IPS-18c (cell line): ENCODE measurements at regions not wholly inside any gene's neighbourhood (a gene's known extent, or its start where the extent isn't known, plus 50 kb on each side); places are given as distances from the start of the nearest gene placed in this dataset.
"Not testable (repeated sequence)": the region's sequence is repeated elsewhere in the genome, so short reads cannot be mapped to it uniquely, and the experiment has no call there.

Experiments used
- H3K4me3 ChIP-seq: 2 replicates; pipeline ENCODE4 v1.7.0; 2013; ENCODE audit warnings: low read depth, mild to moderate bottlenecking, low read length, moderate library complexity; ENCODE audit not compliant: insufficient read depth
- H3K9me3 ChIP-seq: one replicate; pipeline ENCODE4 v1.6.1; 2013; ENCODE audit warnings: mild to moderate bottlenecking, low read length, moderate library complexity; ENCODE audit not compliant: control insufficient read depth, insufficient read depth

GRCh38 chr21:9768376-9769130, 752.8 kb upstream of the TPTE start:
- H3K4me3 ChIP-seq, result not testable (repeated sequence)
- peaks cover 58% of the 10 kb centered on the region for H3K9me3 ChIP-seq

GRCh38 chr21:9769131-9769498, 752.3 kb upstream of the TPTE start:
- not testable (repeated sequence) for H3K4me3 ChIP-seq
- H3K9me3 ChIP-seq, result peaks cover 54% of the 10 kb centered on the region

GRCh38 chr21:9769718-9770690, 751.4 kb upstream of the TPTE start:
- H3K9me3 ChIP-seq, result peaks cover 54% of the 10 kb centered on the region
- H3K4me3 ChIP-seq, result not testable (repeated sequence)

GRCh38 chr21:9771466-9772347, 749.7 kb upstream of the TPTE start:
- H3K4me3 ChIP-seq, result not testable (repeated sequence)
- peaks cover 60% of the 10 kb centered on the region for H3K9me3 ChIP-seq

- Histone ChIP-seq H3K4me3 (no peak overlapping the region), H3K9me3 (peaks cover 56% of the 10 kb centered on the region)
These were observed 749.1 kb upstream of the TPTE start for GRCh38 chr21:9772348-9772672.

GRCh38 chr21:9772877-9773420, 748.4 kb upstream of the TPTE start:
- H3K4me3 ChIP-seq, result not testable (repeated sequence)
- peaks cover 53% of the 10 kb centered on the region for H3K9me3 ChIP-seq

GRCh38 chr21:9774347-9774746, 747.0 kb upstream of the TPTE start:
- H3K4me3 ChIP-seq, result no peak overlapping the region
- peaks cover 47% of the 10 kb centered on the region for H3K9me3 ChIP-seq

- not testable (repeated sequence) for H3K4me3 ChIP-seq
- H3K9me3 ChIP-seq, result peaks cover 43% of the 10 kb centered on the region
These were observed 746.3 kb upstream of the TPTE start for GRCh38 chr21:9774901-9775593.

GRCh38 chr21:9775877-9776276, 745.5 kb upstream of the TPTE start:
- not testable (repeated sequence) for H3K4me3 ChIP-seq
- peaks cover 48% of the 10 kb centered on the region for H3K9me3 ChIP-seq

GRCh38 chr21:9776286-9777020, 744.9 kb upstream of the TPTE start:
- H3K9me3 ChIP-seq, result peaks cover 46% of the 10 kb centered on the region

GRCh38 chr21:9778541-9778940, 742.8 kb upstream of the TPTE start:
- H3K9me3 ChIP-seq, result peaks cover 33% of the 10 kb centered on the region
- H3K4me3 ChIP-seq, result not testable (repeated sequence)

More at GRCh38 chr21:9776286-9777020, 744.9 kb upstream of the TPTE start:
- not testable (repeated sequence) for H3K4me3 ChIP-seq

GRCh38 chr21:9780441-9780937, 740.9 kb upstream of the TPTE start:
- Histone ChIP-seq H3K4me3 (no peak overlapping the region), H3K9me3 (peaks cover 29% of the 10 kb centered on the region)

GRCh38 chr21:9783587-9783986, 737.8 kb upstream of the TPTE start:
- Histone ChIP-seq H3K9me3 (peaks cover 28% of the 10 kb centered on the region), H3K4me3 (peak overlapping the region; percentile 20; the same call in 1 of the 2 replicates)

- H3K4me3 ChIP-seq, result not testable (repeated sequence)
- peaks cover 27% of the 10 kb centered on the region for H3K9me3 ChIP-seq
These were observed 737.2 kb upstream of the TPTE start for GRCh38 chr21:9784201-9784600.

GRCh38 chr21:9786092-9786491, 735.3 kb upstream of the TPTE start:
- H3K4me3 ChIP-seq, result not testable (repeated sequence)
- peaks cover 28% of the 10 kb centered on the region for H3K9me3 ChIP-seq

- peaks cover 34% of the 10 kb centered on the region for H3K9me3 ChIP-seq
- H3K4me3 ChIP-seq, result not testable (repeated sequence)
These were observed 733.1 kb upstream of the TPTE start for GRCh38 chr21:9788281-9788680.
